Ishikawa (cell line): ENCODE measurements at regions not wholly inside any gene's neighbourhood (a gene's known extent, or its start where the extent isn't known, plus 50 kb on each side); places are given as distances from the start of the nearest gene placed in this dataset.
A peak's percentile ranks its signal among the peaks of the same experiment; 100 is the strongest.

Experiments
- CEBPB ChIP-seq: IDR thresholded peaks from 2 replicates; pipeline ENCODE4 v1.6.1; 2012
- CREB1 ChIP-seq: IDR thresholded peaks from 2 replicates; pipeline ENCODE4 v1.6.1; 2012; ENCODE audit warnings: low read depth
- EGR1 ChIP-seq: IDR thresholded peaks from 2 replicates; pipeline ENCODE4 v1.6.1; 2012
- EP300 ChIP-seq: IDR thresholded peaks from 2 replicates; pipeline ENCODE4 v1.6.1; 2012; ENCODE audit warnings: borderline replicate concordance
- FOXM1 ChIP-seq: IDR thresholded peaks from 2 replicates; pipeline ENCODE4 v1.6.1; 2012; ENCODE audit warnings: low read depth, borderline replicate concordance
- NFIC ChIP-seq: IDR thresholded peaks from 2 replicates; pipeline ENCODE4 v1.6.1; 2012
- RAD21 ChIP-seq: IDR thresholded peaks from 2 replicates; pipeline ENCODE4 v1.6.1; 2012; ENCODE audit warnings: low read depth
- TAF1 ChIP-seq: IDR thresholded peaks from 2 replicates; pipeline ENCODE4 v1.6.1; 2012; ENCODE audit warnings: low read depth, mild to moderate bottlenecking
- TCF12 ChIP-seq: IDR thresholded peaks from 2 replicates; pipeline ENCODE4 v1.6.1; 2012; ENCODE audit warnings: low read depth
- TEAD4 ChIP-seq: IDR thresholded peaks from 2 replicates; pipeline ENCODE4 v1.6.1; 2012
- YY1 ChIP-seq: IDR thresholded peaks from 2 replicates; pipeline ENCODE4 v1.6.1; 2012; ENCODE audit warnings: low read depth
- ZBTB7A ChIP-seq: IDR thresholded peaks from 2 replicates; pipeline ENCODE4 v1.6.1; 2012; ENCODE audit warnings: low read depth
- TF ChIP-seq, protein P1 (sequence below): IDR thresholded peaks from 2 replicates; pipeline ENCODE4 v1.6.1; 2012
- TF ChIP-seq, protein P2 (sequence below): IDR thresholded peaks from 2 replicates; pipeline ENCODE4 v1.6.1; 2012
- TF ChIP-seq, protein P3 (sequence below): IDR thresholded peaks from 2 replicates; pipeline ENCODE4 v1.6.1; 2012; ENCODE audit warnings: low read depth, mild to moderate bottlenecking

DNA sequence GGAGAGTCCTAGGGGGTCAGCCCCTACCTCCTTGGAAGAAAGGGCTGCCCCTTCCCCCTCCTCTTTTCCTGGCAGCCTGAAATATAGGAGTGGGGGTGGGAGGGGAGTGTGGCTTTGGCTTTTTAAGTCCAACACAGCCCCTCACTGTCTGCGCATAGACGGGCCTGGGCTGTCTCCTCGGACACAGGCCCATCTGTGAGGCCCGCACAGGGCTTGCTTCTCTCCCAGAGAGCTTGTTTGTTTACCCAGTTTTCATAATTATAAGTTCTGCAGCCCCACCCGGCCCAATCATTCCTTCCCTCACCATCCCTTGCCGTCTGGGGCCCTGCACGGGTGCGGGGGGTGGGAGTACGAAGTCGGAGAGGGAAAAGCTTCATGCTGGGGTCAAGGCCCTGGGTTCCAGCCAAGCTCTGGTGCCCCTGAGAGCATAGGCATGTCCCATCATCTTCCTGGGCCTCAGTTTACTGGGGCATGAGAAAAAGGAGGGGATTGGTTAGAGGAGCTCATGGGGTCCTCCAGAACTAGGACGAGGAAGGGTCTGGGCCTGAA lies 54.0 kb upstream of the STXBP1 start:
- TF ChIP-seq, protein P1, sequence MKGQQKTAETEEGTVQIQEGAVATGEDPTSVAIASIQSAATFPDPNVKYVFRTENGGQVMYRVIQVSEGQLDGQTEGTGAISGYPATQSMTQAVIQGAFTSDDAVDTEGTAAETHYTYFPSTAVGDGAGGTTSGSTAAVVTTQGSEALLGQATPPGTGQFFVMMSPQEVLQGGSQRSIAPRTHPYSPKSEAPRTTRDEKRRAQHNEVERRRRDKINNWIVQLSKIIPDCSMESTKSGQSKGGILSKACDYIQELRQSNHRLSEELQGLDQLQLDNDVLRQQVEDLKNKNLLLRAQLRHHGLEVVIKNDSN, result no peak
- TF ChIP-seq CEBPB (no peak), YY1 (no peak), TAF1 (no peak), EP300 (no peak), EGR1 (no peak), CREB1 (no peak), TCF12 (no peak), FOXM1 (no peak), TEAD4 (no peak), RAD21 (no peak), ZBTB7A (no peak), NFIC (no peak)
- TF ChIP-seq, protein P2, sequence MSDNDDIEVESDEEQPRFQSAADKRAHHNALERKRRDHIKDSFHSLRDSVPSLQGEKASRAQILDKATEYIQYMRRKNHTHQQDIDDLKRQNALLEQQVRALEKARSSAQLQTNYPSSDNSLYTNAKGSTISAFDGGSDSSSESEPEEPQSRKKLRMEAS, result no peak
- TF ChIP-seq, protein P3, sequence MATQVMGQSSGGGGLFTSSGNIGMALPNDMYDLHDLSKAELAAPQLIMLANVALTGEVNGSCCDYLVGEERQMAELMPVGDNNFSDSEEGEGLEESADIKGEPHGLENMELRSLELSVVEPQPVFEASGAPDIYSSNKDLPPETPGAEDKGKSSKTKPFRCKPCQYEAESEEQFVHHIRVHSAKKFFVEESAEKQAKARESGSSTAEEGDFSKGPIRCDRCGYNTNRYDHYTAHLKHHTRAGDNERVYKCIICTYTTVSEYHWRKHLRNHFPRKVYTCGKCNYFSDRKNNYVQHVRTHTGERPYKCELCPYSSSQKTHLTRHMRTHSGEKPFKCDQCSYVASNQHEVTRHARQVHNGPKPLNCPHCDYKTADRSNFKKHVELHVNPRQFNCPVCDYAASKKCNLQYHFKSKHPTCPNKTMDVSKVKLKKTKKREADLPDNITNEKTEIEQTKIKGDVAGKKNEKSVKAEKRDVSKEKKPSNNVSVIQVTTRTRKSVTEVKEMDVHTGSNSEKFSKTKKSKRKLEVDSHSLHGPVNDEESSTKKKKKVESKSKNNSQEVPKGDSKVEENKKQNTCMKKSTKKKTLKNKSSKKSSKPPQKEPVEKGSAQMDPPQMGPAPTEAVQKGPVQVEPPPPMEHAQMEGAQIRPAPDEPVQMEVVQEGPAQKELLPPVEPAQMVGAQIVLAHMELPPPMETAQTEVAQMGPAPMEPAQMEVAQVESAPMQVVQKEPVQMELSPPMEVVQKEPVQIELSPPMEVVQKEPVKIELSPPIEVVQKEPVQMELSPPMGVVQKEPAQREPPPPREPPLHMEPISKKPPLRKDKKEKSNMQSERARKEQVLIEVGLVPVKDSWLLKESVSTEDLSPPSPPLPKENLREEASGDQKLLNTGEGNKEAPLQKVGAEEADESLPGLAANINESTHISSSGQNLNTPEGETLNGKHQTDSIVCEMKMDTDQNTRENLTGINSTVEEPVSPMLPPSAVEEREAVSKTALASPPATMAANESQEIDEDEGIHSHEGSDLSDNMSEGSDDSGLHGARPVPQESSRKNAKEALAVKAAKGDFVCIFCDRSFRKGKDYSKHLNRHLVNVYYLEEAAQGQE, result no peak

DNA sequence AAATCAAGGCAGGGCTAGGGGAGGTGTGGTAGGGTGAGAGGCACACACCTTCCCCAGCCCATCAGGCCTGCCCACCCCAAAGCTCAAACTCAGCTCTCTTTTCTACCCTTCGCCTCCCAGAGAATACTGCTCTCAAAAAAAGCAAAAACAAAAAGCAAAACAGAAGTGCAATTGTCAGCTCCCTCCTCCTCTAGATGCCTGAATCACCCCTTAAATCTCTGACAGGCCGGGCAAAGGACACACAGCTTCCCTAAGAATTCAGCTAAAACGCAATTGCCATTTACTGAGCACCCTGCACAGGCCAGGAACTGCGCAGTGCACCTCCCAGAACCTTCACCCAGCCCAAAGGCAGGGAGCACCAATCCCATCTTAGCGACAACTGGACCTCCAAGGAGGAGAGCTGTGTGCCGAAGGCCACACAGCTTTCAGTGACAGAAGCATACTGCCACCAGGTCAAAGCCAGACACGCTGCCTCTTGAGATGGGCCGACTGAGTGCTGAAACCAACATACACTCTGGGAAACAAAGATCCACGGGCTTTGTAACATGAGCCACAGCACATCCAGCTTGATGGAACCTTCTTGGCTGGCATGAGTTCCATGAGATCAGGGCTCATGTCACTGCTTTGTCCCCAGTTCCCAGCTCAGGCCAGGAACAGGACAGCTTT lies 53.4 kb upstream of the STXBP1 start:
- TF ChIP-seq, protein P1, result no peak
- TF ChIP-seq CEBPB, result no peak
- TF ChIP-seq TAF1, result no peak
- TF ChIP-seq, protein P2, result no peak
- no peak for TF ChIP-seq YY1
- TF ChIP-seq TCF12, result no peak
- TF ChIP-seq FOXM1, result no peak
- TF ChIP-seq, protein P3, result no peak
- TF ChIP-seq TEAD4, result no peak
- no peak for TF ChIP-seq CREB1
- TF ChIP-seq ZBTB7A, result no peak
- no peak for TF ChIP-seq NFIC
- no peak for TF ChIP-seq EP300
- TF ChIP-seq RAD21, result no peak
- no peak for TF ChIP-seq EGR1

DNA sequence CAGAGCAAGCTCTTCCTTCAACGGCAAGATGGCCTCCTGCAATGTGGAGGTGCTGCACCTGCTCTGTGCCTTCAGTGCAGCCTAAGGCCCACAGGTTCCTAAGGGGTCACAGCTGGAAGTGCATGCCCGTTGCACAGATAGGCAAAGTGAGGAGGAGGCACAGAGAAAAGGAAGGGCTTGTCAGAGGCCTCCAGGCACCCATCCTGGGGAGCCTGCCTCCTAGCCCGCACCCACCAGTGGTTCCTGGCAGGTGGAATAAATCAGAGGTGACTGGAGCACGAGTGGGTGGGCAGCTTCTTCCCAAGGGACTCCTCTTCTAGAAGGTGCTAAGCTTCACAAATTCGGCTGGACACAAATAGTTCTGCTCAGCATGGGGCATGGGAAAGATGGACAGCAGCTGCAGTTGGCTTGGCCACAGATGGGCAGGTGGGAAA lies 52.8 kb upstream of the STXBP1 start:
- TF ChIP-seq RAD21, result no peak
- no peak for TF ChIP-seq NFIC
- peak; percentile 54; the same call in 1 of the 2 replicates for TF ChIP-seq YY1
- TF ChIP-seq TAF1, result no peak

DNA sequence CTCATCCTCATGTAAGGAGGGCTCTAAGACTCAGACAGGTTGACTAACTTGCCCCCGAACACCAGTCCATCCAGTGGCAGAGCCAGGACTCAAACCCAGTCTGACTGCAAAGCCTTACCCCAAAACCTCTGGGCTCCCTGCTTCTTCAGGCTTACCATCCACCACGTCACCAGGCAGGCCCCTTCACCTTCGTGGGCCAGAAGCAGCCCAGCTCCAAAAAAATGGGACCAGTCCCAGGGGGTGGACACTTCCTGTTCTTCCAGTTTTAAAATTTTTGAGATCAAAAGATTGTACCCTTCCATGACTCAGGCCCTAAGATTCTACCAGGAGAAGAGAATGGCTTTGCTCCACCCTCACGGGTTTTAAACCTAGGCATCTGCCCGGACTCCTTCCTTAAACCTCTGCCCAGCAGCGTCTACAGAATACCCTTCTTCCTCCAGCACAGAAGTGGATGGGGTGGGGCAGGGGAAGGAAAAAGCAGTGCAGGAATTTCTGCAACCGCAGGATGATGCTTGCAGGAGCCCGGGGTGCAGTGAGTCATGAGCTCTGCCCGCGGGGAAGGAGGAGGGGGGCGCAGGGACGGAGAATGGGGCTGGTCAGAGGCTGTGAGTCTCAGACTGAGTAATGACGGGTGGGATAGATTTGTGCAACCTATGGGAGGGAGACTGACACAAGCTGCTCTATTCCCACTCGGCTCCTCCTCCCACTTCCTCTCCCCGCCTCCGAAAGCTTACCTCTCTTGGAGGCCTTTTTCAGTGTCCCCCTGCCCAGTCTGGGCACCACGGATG lies 50.4 kb upstream of the STXBP1 start:
- TF ChIP-seq NFIC (peak; percentile 54; the same call in 1 of the 2 replicates), ZBTB7A (0 out of 2 replicates have a peak, but pooled peaks have one; percentile 60), EGR1 (no peak), RAD21 (peak; percentile 17; the same call in 1 of the 2 replicates), EP300 (peak; percentile 88), TCF12 (peak; percentile 94), CEBPB (peak; percentile 31; the same call in 1 of the 2 replicates), FOXM1 (peak; percentile 82), CREB1 (no peak), TEAD4 (peak; percentile 96), YY1 (peak; percentile 57), TAF1 (no peak)
- TF ChIP-seq, protein P2, result peak; percentile 68
- TF ChIP-seq, protein P1, result no peak
- TF ChIP-seq, protein P3, result no peak
